ENCODE measurements at regions not wholly inside any gene's neighbourhood (a gene's known extent, or its start where the extent isn't known, plus 50 kb on each side); places are given as distances from the start of the nearest gene placed in this dataset.

DNA sequence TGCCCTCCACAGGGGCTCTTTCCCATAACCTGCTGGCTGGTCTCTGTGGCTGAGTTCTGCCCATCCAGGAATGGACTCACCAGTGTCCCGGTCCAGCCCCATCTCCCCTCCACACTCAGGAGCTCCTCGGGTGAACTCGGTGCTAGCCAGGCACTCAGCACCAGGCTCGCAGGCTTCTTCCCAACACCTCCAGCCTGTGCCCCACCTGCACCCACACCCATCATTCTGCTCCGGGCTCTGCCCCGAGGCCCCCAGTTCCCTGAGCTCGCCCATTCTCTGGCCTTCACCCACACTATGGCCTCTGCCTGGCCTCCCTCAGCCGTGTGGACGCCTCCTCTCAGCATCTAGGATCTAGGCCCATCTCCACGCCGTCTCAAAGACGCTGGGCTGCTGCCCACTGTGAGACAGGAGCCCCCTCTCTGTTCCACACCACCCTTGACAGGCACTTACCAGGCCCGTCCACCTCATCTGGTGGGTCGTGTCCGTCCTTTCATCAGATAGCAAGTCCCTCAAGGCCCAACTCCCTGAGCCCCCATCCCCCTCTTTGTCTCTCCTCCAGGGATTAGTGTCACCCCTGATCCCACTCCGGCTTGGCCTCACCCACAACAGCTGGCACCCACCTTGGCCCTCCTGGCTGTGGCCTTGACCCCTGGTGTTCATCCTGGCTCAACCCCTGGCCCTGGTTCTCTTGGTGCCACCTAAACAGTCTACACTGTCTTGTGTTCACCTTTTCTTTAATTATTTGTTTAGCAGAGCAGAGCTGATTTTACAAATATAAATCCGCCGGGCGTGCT is 76.0 kb upstream of the FAM20C start:
- POLR2A ChIA-PET (ENCODE audit: partially characterized antibody) = no interaction called here
- peaks cover 7 to 37% (median 30%) of the 10 kb centered on the region in 8 donors for H3K9me3 Mint-ChIP-seq
- H3K4me3 Mint-ChIP-seq = no peak overlapping the region
- peaks cover 28 to 45% of the 10 kb centered on the region in 2 donors for H3K27me3 Mint-ChIP-seq
- Histone ChIP-seq H3K36me3 (ENCODE audit: insufficient read depth, low read length) (no peaks in the 10 kb centered on the region), H3K27ac (ENCODE audit: low read depth, low read length) (no peak overlapping the region), H3K4me3 (ENCODE audit: low read length in 2 of 2) (no peak overlapping the region), H3K9me3 (ENCODE audit: control insufficient read depth in 1 of 2, low read length in 2 of 2) (no peaks in the 10 kb centered on the region), H3K27me3 (ENCODE audit: insufficient read depth, low read length) (no peaks in the 10 kb centered on the region), H3K4me1 (ENCODE audit: insufficient read depth, low read length) (no peaks in the 10 kb centered on the region)
- peaks cover 0 to 7% of the 10 kb centered on the region in 2 donors for H3K36me3 Mint-ChIP-seq
- intact Hi-C loops (cut with micrococcal nuclease) = no loop called here
- CTCF ChIA-PET (ENCODE audit: partially characterized antibody) = no interaction called here
- no peak for DNase-seq
- H3K4me1 Mint-ChIP-seq = peaks cover 0 to 4% (median under 1%) of the 10 kb centered on the region in 4 donors
- no peak overlapping the region for H3K27ac Mint-ChIP-seq

DNA sequence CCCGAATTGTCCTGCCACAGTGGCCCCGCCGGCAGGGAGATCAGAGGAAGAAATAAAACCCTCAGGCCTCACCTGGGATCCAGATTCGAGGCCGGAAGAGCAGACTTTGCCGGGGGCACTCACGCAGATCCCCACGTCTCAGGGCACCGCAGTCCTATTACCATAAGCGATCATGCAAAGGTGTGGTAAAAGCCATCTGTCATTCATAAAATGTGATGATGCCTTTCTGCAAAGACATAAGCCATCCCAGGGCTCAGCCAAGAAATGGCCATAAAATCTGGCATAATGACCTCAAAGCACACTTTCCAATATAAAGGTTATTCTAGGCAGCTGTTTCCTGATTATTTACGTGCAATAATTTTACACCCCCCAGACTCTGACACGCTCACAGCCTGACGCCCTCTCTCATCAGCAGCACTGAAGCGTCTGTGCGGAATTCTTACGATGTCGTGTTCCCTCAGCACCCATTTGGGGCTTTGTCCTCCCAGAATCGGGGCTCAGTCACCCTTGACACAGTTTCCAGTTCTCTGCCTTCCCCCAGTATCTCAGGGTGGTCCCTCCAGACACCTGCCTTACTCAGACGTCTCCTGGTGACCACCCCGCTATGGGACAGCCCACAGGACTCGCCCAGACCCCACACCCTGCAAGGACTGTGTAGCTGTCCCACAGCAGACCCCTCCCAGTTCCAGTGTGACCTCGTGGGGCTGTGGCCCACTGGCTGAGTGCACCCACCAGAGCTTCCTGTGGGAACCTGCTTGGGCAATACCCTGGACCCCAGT is 74.3 kb upstream of the FAM20C start:
- Mint-ChIP-seq H3K4me3 (no peak overlapping the region), H3K27ac (no peak overlapping the region), H3K27me3 (peaks cover 23 to 38% of the 10 kb centered on the region in 2 donors), H3K4me1 (peaks cover 0 to 4% (median under 1%) of the 10 kb centered on the region in 4 donors), H3K9me3 (peaks cover 4 to 21% (median 17%) of the 10 kb centered on the region in 8 donors), H3K36me3 (peaks cover 0 to under 1% of the 10 kb centered on the region in 2 donors)
- DNase-seq = no peak
- H3K36me3 ChIP-seq (ENCODE audit: insufficient read depth, low read length) = no peaks in the 10 kb centered on the region
- no peaks in the 10 kb centered on the region for H3K9me3 ChIP-seq (ENCODE audit: control insufficient read depth in 1 of 2, low read length in 2 of 2)
- H3K27ac ChIP-seq (ENCODE audit: low read depth, low read length) = no peak overlapping the region
- no peaks in the 10 kb centered on the region for H3K4me1 ChIP-seq (ENCODE audit: insufficient read depth, low read length)
- H3K4me3 ChIP-seq (ENCODE audit: low read length in 2 of 2) = no peak overlapping the region
- ChIA-PET CTCF (ENCODE audit: partially characterized antibody) (no interaction called here), POLR2A (ENCODE audit: partially characterized antibody) (no interaction called here)
- H3K27me3 ChIP-seq (ENCODE audit: insufficient read depth, low read length) = no peaks in the 10 kb centered on the region
- intact Hi-C loops (cut with micrococcal nuclease) = no loop called here

DNA sequence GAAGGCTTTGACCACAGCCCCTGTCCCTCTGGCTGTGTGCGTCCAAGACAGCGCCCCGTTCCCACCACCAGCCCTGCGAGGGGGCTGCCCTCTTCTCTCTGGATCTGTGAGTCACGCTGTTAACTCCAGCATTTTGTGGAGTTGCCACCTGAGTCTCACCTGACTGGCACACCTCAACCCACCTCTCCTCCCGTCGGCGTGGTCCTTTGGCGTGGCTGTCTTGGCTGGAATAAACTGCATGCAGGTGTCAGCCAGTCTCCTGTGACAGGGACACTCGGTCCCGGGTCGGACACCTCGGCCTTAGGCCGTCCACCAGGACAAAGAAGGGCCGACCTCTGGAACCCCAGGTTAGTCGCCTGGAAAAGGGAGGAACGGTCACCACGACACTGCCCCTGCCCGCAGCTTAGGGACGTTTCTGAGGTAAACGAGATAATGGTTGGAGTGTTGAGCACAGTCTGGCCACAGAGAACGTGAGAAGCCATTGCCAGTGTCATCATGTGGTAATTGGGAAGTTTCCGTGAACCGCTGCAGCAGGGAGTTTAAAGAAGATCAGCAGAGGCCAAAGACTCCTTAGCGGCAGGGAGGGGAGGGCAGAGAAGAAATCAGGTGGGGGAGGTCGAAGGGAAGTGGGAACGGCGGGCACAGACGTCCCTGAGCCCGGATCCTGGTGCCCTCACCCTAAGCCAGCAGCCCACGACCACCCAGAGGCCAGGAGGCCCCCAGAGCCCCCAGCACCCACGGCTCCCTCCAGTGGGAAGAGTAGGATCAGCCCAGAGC is 73.6 kb upstream of the FAM20C start:
- Mint-ChIP-seq H3K4me3 (peak overlapping the region in 2 of 8 donors; percentile 3 to 21), H3K4me1 (peaks cover 0 to 4% (median under 1%) of the 10 kb centered on the region in 4 donors), H3K27ac (no peak overlapping the region), H3K9me3 (peaks cover 4 to 14% (median 10%) of the 10 kb centered on the region in 8 donors), H3K36me3 (no peaks in the 10 kb centered on the region), H3K27me3 (peaks cover 23 to 30% of the 10 kb centered on the region in 2 donors)
- H3K4me3 ChIP-seq (ENCODE audit: low read length in 2 of 2) = no peak overlapping the region
- CTCF ChIA-PET (ENCODE audit: partially characterized antibody) = no interaction called here
- H3K9me3 ChIP-seq (ENCODE audit: control insufficient read depth in 1 of 2, low read length in 2 of 2) = no peaks in the 10 kb centered on the region
- no peak for DNase-seq
- no peaks in the 10 kb centered on the region for H3K36me3 ChIP-seq (ENCODE audit: insufficient read depth, low read length)
- intact Hi-C loops (cut with micrococcal nuclease) = no loop called here
- POLR2A ChIA-PET (ENCODE audit: partially characterized antibody) = no interaction called here
- no peaks in the 10 kb centered on the region for H3K4me1 ChIP-seq (ENCODE audit: insufficient read depth, low read length)
- no peak overlapping the region for H3K27ac ChIP-seq (ENCODE audit: low read depth, low read length)
- no peaks in the 10 kb centered on the region for H3K27me3 ChIP-seq (ENCODE audit: insufficient read depth, low read length)

DNA sequence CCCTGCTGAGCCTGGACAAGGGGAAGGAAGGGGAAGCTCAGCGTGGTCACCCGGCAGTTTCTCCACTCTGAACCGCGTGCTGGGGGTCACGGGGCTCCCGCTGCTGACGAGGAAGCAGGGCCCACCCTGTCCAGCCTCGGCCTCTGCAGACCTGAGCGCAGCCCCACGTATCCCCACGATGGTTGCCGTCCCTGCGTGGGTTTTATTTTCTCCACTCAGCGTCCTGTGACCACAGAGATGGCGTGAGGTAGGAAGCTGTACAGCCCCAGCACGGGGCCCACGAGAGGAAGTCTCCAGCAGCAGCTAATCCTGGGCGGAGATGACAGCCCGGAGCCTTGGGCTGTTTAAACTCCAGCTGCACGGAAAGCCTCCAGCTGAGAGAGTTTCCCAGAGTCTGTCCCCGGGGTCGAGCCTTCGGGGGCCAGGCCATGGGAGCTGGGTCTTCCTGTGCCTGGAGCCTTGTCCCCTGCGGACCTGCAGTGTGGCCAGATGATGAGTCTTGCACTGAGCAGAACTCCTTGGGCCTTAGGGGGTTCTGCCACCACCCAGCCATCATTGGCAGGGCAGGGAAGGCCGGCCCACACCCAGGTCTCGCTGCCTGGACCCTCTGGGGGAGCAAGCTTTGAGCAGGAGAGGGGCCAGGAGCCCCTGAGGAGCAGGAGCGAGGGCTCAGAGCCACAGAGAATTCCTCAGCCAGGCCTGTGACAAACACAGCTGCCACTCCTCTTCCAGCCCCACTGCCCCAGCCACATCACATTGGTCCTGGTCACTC is 72.8 kb upstream of the FAM20C start:
- peaks cover 0 to 6% (median 4%) of the 10 kb centered on the region in 8 donors for H3K9me3 Mint-ChIP-seq
- peaks cover 21 to 23% of the 10 kb centered on the region in 2 donors for H3K27me3 Mint-ChIP-seq
- peaks cover 0 to 4% (median under 1%) of the 10 kb centered on the region in 4 donors for H3K4me1 Mint-ChIP-seq
- ChIA-PET CTCF (ENCODE audit: partially characterized antibody) (no interaction called here), POLR2A (ENCODE audit: partially characterized antibody) (no interaction called here)
- Histone ChIP-seq H3K4me1 (ENCODE audit: insufficient read depth, low read length) (no peaks in the 10 kb centered on the region), H3K27ac (ENCODE audit: low read depth, low read length) (no peak overlapping the region), H3K9me3 (ENCODE audit: control insufficient read depth in 1 of 2, low read length in 2 of 2) (no peaks in the 10 kb centered on the region), H3K27me3 (ENCODE audit: insufficient read depth, low read length) (no peaks in the 10 kb centered on the region), H3K4me3 (ENCODE audit: low read length in 2 of 2) (no peak overlapping the region), H3K36me3 (ENCODE audit: insufficient read depth, low read length) (no peaks in the 10 kb centered on the region)
- H3K36me3 Mint-ChIP-seq = no peaks in the 10 kb centered on the region
- intact Hi-C loops (cut with micrococcal nuclease) = no loop called here
- no peak overlapping the region for H3K27ac Mint-ChIP-seq
- H3K4me3 Mint-ChIP-seq = no peak overlapping the region
- DNase-seq = no peak

- H3K4me3 Mint-ChIP-seq = no peak overlapping the region
- peaks cover 18% of the 10 kb centered on the region in 2 donors for H3K27me3 Mint-ChIP-seq
- ChIA-PET POLR2A (ENCODE audit: partially characterized antibody) (no interaction called here), CTCF (ENCODE audit: partially characterized antibody) (no interaction called here)
- H3K9me3 Mint-ChIP-seq = peaks cover 0 to 2% (median 0%) of the 10 kb centered on the region in 8 donors
- no peaks in the 10 kb centered on the region for H3K36me3 Mint-ChIP-seq
- no peaks in the 10 kb centered on the region for H3K36me3 ChIP-seq (ENCODE audit: insufficient read depth, low read length)
- no peaks in the 10 kb centered on the region for H3K4me1 ChIP-seq (ENCODE audit: insufficient read depth, low read length)
- H3K4me1 Mint-ChIP-seq = peaks cover 0 to 4% (median under 1%) of the 10 kb centered on the region in 4 donors
- no peak overlapping the region for H3K4me3 ChIP-seq (ENCODE audit: low read length in 2 of 2)
- intact Hi-C loops (cut with micrococcal nuclease) = no loop called here
- no peak for DNase-seq
- no peaks in the 10 kb centered on the region for H3K27me3 ChIP-seq (ENCODE audit: insufficient read depth, low read length)
- H3K27ac ChIP-seq (ENCODE audit: low read depth, low read length) = no peak overlapping the region
- H3K9me3 ChIP-seq (ENCODE audit: control insufficient read depth in 1 of 2, low read length in 2 of 2) = no peaks in the 10 kb centered on the region
- H3K27ac Mint-ChIP-seq = no peak overlapping the region
Observed at GRCh38 chr7:120164-120991, 72.0 kb upstream of the FAM20C start.

GRCh38 chr7:121002-121785 is 71.2 kb upstream of the FAM20C start:
- Histone ChIP-seq H3K4me1 (ENCODE audit: insufficient read depth, low read length) (no peaks in the 10 kb centered on the region), H3K9me3 (ENCODE audit: control insufficient read depth in 1 of 2, low read length in 2 of 2) (no peaks in the 10 kb centered on the region), H3K27me3 (ENCODE audit: insufficient read depth, low read length) (no peaks in the 10 kb centered on the region), H3K4me3 (ENCODE audit: low read length in 2 of 2) (no peak overlapping the region), H3K36me3 (ENCODE audit: insufficient read depth, low read length) (no peaks in the 10 kb centered on the region), H3K27ac (ENCODE audit: low read depth, low read length) (no peak overlapping the region)
- H3K4me1 Mint-ChIP-seq = peaks cover 0 to 4% (median under 1%) of the 10 kb centered on the region in 4 donors
- no peak for DNase-seq
- H3K36me3 Mint-ChIP-seq = no peaks in the 10 kb centered on the region
- peaks cover 14 to 18% of the 10 kb centered on the region in 2 donors for H3K27me3 Mint-ChIP-seq
- intact Hi-C loops (cut with micrococcal nuclease) = no loop called here
- H3K9me3 Mint-ChIP-seq = no peaks in the 10 kb centered on the region
- H3K4me3 Mint-ChIP-seq = no peak overlapping the region
- no peak overlapping the region for H3K27ac Mint-ChIP-seq
- ChIA-PET CTCF (ENCODE audit: partially characterized antibody) (no interaction called here), POLR2A (ENCODE audit: partially characterized antibody) (no interaction called here)

Measured in CD4-positive, alpha-beta memory T cell (primary cell).